ENCODE measurements at regions not wholly inside any gene's neighbourhood (a gene's known extent, or its start where the extent isn't known, plus 50 kb on each side); places are given as distances from the start of the nearest gene placed in this dataset.

DNA sequence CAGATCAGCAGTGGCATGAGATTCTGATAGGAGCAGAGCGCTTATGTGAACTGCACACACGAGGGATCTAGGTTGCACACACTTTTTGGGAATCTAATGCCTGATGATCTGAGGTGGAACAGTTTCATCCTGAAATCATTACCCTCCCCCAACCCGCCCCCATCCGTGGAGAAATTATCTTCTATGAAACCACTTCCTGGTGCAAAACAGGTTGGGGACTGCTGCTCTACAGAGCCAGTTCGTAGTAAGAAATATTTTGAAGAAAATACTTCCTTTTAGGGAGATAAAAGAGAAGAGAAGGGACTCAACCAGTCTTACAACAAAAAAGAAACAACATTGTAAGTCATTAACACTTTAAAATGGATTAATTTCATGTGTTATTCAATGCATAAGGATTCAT, 1308.2 kb downstream of the GATA3 start:
- TF ChIP-seq EZH2 (IDR thresholded peaks at IDR 0.05; ENCODE audit: insufficient read depth, poor library complexity, severe bottlenecking) (no peak), EZH2phosphoT487 (IDR thresholded peaks at IDR 0.05; ENCODE audit: insufficient read depth, low read depth) (no peak)
